ENCODE measurements at regions not wholly inside any gene's neighbourhood (a gene's known extent, or its start where the extent isn't known, plus 50 kb on each side); places are given as distances from the start of the nearest gene placed in this dataset.

- DNase-seq = no peak
- Mint-ChIP-seq H3K27me3 (peaks cover 2% of the 10 kb centered on the region), H3K27ac (no peak overlapping the region), H3K36me3 (no peaks in the 10 kb centered on the region), H3K4me1 (no peaks in the 10 kb centered on the region), H3K9me3 (no peaks in the 10 kb centered on the region), H3K4me3 (no peak overlapping the region)
- POLR2A ChIA-PET = no interaction called here
- no peak for ATAC-seq (ENCODE audit: low read depth)
These were observed 163.3 kb upstream of the STARD13 start for GRCh38 chr13:33448889-33449288.

- H3K27me3 Mint-ChIP-seq = peaks cover 2% of the 10 kb centered on the region
- H3K9me3 Mint-ChIP-seq = no peaks in the 10 kb centered on the region
- no peaks in the 10 kb centered on the region for H3K4me1 Mint-ChIP-seq
- DNase-seq (no peak), ATAC-seq (ENCODE audit: low read depth) (no peak)
- POLR2A ChIA-PET = no interaction called here
- no peak overlapping the region for H3K27ac Mint-ChIP-seq
- no peak overlapping the region for H3K4me3 Mint-ChIP-seq
- no peaks in the 10 kb centered on the region for H3K36me3 Mint-ChIP-seq
These were observed 165.6 kb upstream of the STARD13 start for GRCh38 chr13:33450956-33451709.

- Mint-ChIP-seq H3K27ac (no peak overlapping the region), H3K27me3 (peaks cover 3% of the 10 kb centered on the region), H3K4me1 (no peaks in the 10 kb centered on the region), H3K9me3 (no peaks in the 10 kb centered on the region), H3K4me3 (no peak overlapping the region), H3K36me3 (no peaks in the 10 kb centered on the region)
- POLR2A ChIA-PET = no interaction called here
- no peak for DNase-seq
- ATAC-seq (ENCODE audit: low read depth) = no peak
These were observed 167.4 kb upstream of the STARD13 start for GRCh38 chr13:33452873-33453517.

GRCh38 chr13:33453936-33454335 lies 168.4 kb upstream of the STARD13 start:
- POLR2A ChIA-PET = no interaction called here
- Mint-ChIP-seq H3K9me3 (no peaks in the 10 kb centered on the region), H3K4me1 (no peaks in the 10 kb centered on the region), H3K27ac (no peak overlapping the region), H3K36me3 (no peaks in the 10 kb centered on the region), H3K27me3 (peaks cover 3% of the 10 kb centered on the region), H3K4me3 (no peak overlapping the region)
- DNase-seq = no peak
- ATAC-seq (ENCODE audit: low read depth) = no peak

GRCh38 chr13:33454844-33455705 lies 169.5 kb upstream of the STARD13 start:
- POLR2A ChIA-PET = no interaction called here
- Mint-ChIP-seq H3K4me1 (no peaks in the 10 kb centered on the region), H3K27me3 (peaks cover 3% of the 10 kb centered on the region), H3K36me3 (no peaks in the 10 kb centered on the region), H3K27ac (no peak overlapping the region), H3K4me3 (no peak overlapping the region), H3K9me3 (no peaks in the 10 kb centered on the region)
- ATAC-seq (ENCODE audit: low read depth) (no peak), DNase-seq (no peak)

- Mint-ChIP-seq H3K4me1 (no peaks in the 10 kb centered on the region), H3K9me3 (peaks cover 1% of the 10 kb centered on the region)
- POLR2A ChIA-PET = no interaction called here
These were observed 174.1 kb upstream of the STARD13 start for GRCh38 chr13:33459702-33460101.

GRCh38 chr13:33462109-33462508 lies 176.6 kb upstream of the STARD13 start:
- Mint-ChIP-seq H3K9me3 (peaks cover 3% of the 10 kb centered on the region), H3K4me1 (no peaks in the 10 kb centered on the region), H3K4me3 (no peak overlapping the region), H3K27me3 (peaks cover 3% of the 10 kb centered on the region), H3K36me3 (no peaks in the 10 kb centered on the region), H3K27ac (no peak overlapping the region)
- POLR2A ChIA-PET = no interaction called here
- no peak for DNase-seq
- no peak for ATAC-seq (ENCODE audit: low read depth)

More at GRCh38 chr13:33459702-33460101, 174.1 kb upstream of the STARD13 start:
- Mint-ChIP-seq H3K27ac (no peak overlapping the region), H3K36me3 (no peaks in the 10 kb centered on the region), H3K4me3 (no peak overlapping the region), H3K27me3 (peaks cover 3% of the 10 kb centered on the region)
- ATAC-seq (ENCODE audit: low read depth) (no peak), DNase-seq (no peak)

- POLR2A ChIA-PET = no interaction called here
- Mint-ChIP-seq H3K4me3 (no peak overlapping the region), H3K27me3 (peaks cover 2% of the 10 kb centered on the region), H3K4me1 (no peaks in the 10 kb centered on the region), H3K27ac (no peak overlapping the region), H3K36me3 (no peaks in the 10 kb centered on the region), H3K9me3 (peaks cover 3% of the 10 kb centered on the region)
- no peak for DNase-seq
- no peak for ATAC-seq (ENCODE audit: low read depth)
These were observed 178.8 kb upstream of the STARD13 start for GRCh38 chr13:33464345-33464744.

- DNase-seq = no peak
- Mint-ChIP-seq H3K27me3 (peaks cover 4% of the 10 kb centered on the region), H3K27ac (no peak overlapping the region), H3K4me3 (no peak overlapping the region), H3K36me3 (no peaks in the 10 kb centered on the region), H3K4me1 (no peaks in the 10 kb centered on the region), H3K9me3 (peaks cover 6% of the 10 kb centered on the region)
- POLR2A ChIA-PET = no interaction called here
- no peak for ATAC-seq (ENCODE audit: low read depth)
These were observed 180.7 kb upstream of the STARD13 start for GRCh38 chr13:33466262-33466661.

- Mint-ChIP-seq H3K27me3 (peaks cover 4% of the 10 kb centered on the region), H3K36me3 (no peaks in the 10 kb centered on the region), H3K4me1 (no peaks in the 10 kb centered on the region), H3K27ac (no peak overlapping the region), H3K4me3 (no peak overlapping the region), H3K9me3 (peaks cover 6% of the 10 kb centered on the region)
- POLR2A ChIA-PET = no interaction called here
- ATAC-seq (ENCODE audit: low read depth) (no peak), DNase-seq (no peak)
These were observed 182.0 kb upstream of the STARD13 start for GRCh38 chr13:33467556-33467955.

- POLR2A ChIA-PET = no interaction called here
- Mint-ChIP-seq H3K27me3 (peaks cover 4% of the 10 kb centered on the region), H3K4me3 (no peak overlapping the region), H3K36me3 (no peaks in the 10 kb centered on the region), H3K27ac (no peak overlapping the region), H3K9me3 (peaks cover 3% of the 10 kb centered on the region), H3K4me1 (no peaks in the 10 kb centered on the region)
- DNase-seq (no peak), ATAC-seq (ENCODE audit: low read depth) (no peak)
These were observed 185.6 kb upstream of the STARD13 start for GRCh38 chr13:33471204-33471603.

GRCh38 chr13:33472446-33472845 lies 186.9 kb upstream of the STARD13 start:
- no peak for ATAC-seq (ENCODE audit: low read depth)
- Mint-ChIP-seq H3K9me3 (peaks cover 5% of the 10 kb centered on the region), H3K36me3 (no peaks in the 10 kb centered on the region)

GRCh38 chr13:33479105-33479504 lies 193.6 kb upstream of the STARD13 start:
- POLR2A ChIA-PET = no interaction called here
- ATAC-seq (ENCODE audit: low read depth) (no peak), DNase-seq (no peak)
- H3K4me3 Mint-ChIP-seq = no peak overlapping the region
- no peak overlapping the region for H3K27ac Mint-ChIP-seq
- peaks cover 13% of the 10 kb centered on the region for H3K9me3 Mint-ChIP-seq
- peaks cover 2% of the 10 kb centered on the region for H3K36me3 Mint-ChIP-seq
- no peaks in the 10 kb centered on the region for H3K27me3 Mint-ChIP-seq
- no peaks in the 10 kb centered on the region for H3K4me1 Mint-ChIP-seq

More at GRCh38 chr13:33472446-33472845, 186.9 kb upstream of the STARD13 start:
- H3K27me3 Mint-ChIP-seq = peaks cover 4% of the 10 kb centered on the region
- DNase-seq = no peak
- no peaks in the 10 kb centered on the region for H3K4me1 Mint-ChIP-seq
- H3K4me3 Mint-ChIP-seq = no peak overlapping the region
- POLR2A ChIA-PET = no interaction called here
- H3K27ac Mint-ChIP-seq = no peak overlapping the region

- no peak overlapping the region for H3K4me3 Mint-ChIP-seq
- H3K36me3 Mint-ChIP-seq = peaks cover 2% of the 10 kb centered on the region
- POLR2A ChIA-PET = no interaction called here
- peaks cover 3% of the 10 kb centered on the region for H3K27me3 Mint-ChIP-seq
- no peak overlapping the region for H3K27ac Mint-ChIP-seq
- no peak for ATAC-seq (ENCODE audit: low read depth)
- DNase-seq = no peak
- H3K9me3 Mint-ChIP-seq = peaks cover 19% of the 10 kb centered on the region
- no peaks in the 10 kb centered on the region for H3K4me1 Mint-ChIP-seq
These were observed 195.0 kb upstream of the STARD13 start for GRCh38 chr13:33480561-33480960.
